SK-N-SH (cell line): ENCODE measurements at regions not wholly inside any gene's neighbourhood (a gene's known extent, or its start where the extent isn't known, plus 50 kb on each side); places are given as distances from the start of the nearest gene placed in this dataset.

Experiments used
- CTCF ChIA-PET: fragments of 300-600, 350-600 bp; formaldehyde crosslinking; extraction: SDS; loops from one replicate; lab custom pipeline; 2021; lab: Yijun Ruan, JAX
- POLR2A ChIA-PET: fragments of 350-600 bp; sonication (Branson Sonifier 250); formaldehyde crosslinking; extraction: SDS; loops from one replicate; lab custom pipeline; 2020; ENCODE audit warnings: antibody characterized with exemption, inconsistent platforms; lab: Yijun Ruan, JAX
- DNase-seq: peaks from one replicate; pipeline ENCODE4 v3.0.0; 2012
- H2AFZ ChIP-seq: fragments of 200-600 bp; sonication (generic); 2 replicates; pipeline ENCODE4 v1.8.1; 2016; ENCODE audit warnings: antibody characterized with exemption, mild to moderate bottlenecking, low read depth
- H3F3A ChIP-seq: fragments of 200-600 bp; sonication (generic); replicated peaks from 2 replicates; pipeline ENCODE3; 2016; ENCODE audit warnings: antibody characterized with exemption, mild to moderate bottlenecking; ENCODE audit not compliant: insufficient read depth
- H3K27ac ChIP-seq, 2 experiments: fragments of 200-500 bp in 1 of 2; fragments of 200-600 bp in 1 of 2; sonication (Bioruptor generic) in 1 of 2; sonication (generic), shearing (Covaris generic) in 1 of 2; 2 replicates each; pipeline versions ENCODE4 v1.5.1 to v1.6.1; 2014 to 2016; ENCODE audit warnings: low read depth in 2 of 2, inconsistent platforms in 1 of 2, low read length in 1 of 2, mild to moderate bottlenecking in 1 of 2, mixed read lengths in 1 of 2
- H3K27me3 ChIP-seq: fragments of 200-600 bp; sonication (generic), shearing (Covaris generic); 2 replicates; pipeline ENCODE4 v1.6.1; 2016; ENCODE audit warnings: mixed run types; ENCODE audit not compliant: insufficient read depth
- H3K36me3 ChIP-seq, 2 experiments: fragments of 200-500 bp in 1 of 2; fragments of 200-600 bp in 1 of 2; sonication (Bioruptor generic) in 1 of 2; sonication (generic) in 1 of 2; replicated peaks in 1 of 2; 2 replicates each; pipeline versions ENCODE3 to v1.5.1; 2014 to 2016; ENCODE audit warnings: low read length in 1 of 2, mild to moderate bottlenecking in 1 of 2; ENCODE audit not compliant: insufficient read depth in 2 of 2, control insufficient read depth in 1 of 2
- H3K4me1 ChIP-seq, 2 experiments: fragments of 200-500 bp in 1 of 2; fragments of 200-600 bp in 1 of 2; sonication (Bioruptor generic) in 1 of 2; sonication (generic), shearing (Covaris generic) in 1 of 2; 2 replicates each; pipeline versions ENCODE4 v1.5.1 to v1.6.1; 2014 to 2016; ENCODE audit warnings: low read depth in 1 of 2, low read length in 1 of 2, mixed run types in 1 of 2; ENCODE audit not compliant: insufficient read depth in 2 of 2, control insufficient read depth in 1 of 2
- H3K4me2 ChIP-seq: fragments of 200-600 bp; sonication (generic), shearing (Covaris generic); 2 replicates; pipeline ENCODE4 v1.6.1; 2017; ENCODE audit warnings: mixed run types
- H3K4me3 ChIP-seq, 2 experiments: fragments of 200-500 bp in 1 of 2; fragments of 200-600 bp in 1 of 2; sonication (Bioruptor generic) in 1 of 2; sonication (generic), shearing (Covaris generic) in 1 of 2; 2 replicates each; pipeline versions ENCODE4 v1.5.1 to v1.8.1; 2014 to 2016; ENCODE audit warnings: low read depth in 2 of 2, inconsistent platforms in 1 of 2, low read length in 1 of 2, mild to moderate bottlenecking in 1 of 2, mixed read lengths in 1 of 2, moderate library complexity in 1 of 2
- H3K79me2 ChIP-seq: fragments of 200-600 bp; sonication (generic); 2 replicates; pipeline ENCODE4 v1.8.1; 2017; ENCODE audit warnings: mild to moderate bottlenecking; ENCODE audit not compliant: insufficient read depth
- H3K9ac ChIP-seq: fragments of 200-600 bp; sonication (generic); 2 replicates; pipeline ENCODE4 v1.6.1; 2017; ENCODE audit warnings: mixed run types
- H3K9me2 ChIP-seq: fragments of 200-600 bp; sonication (generic); 2 replicates; pipeline ENCODE4 v1.6.1; 2017; ENCODE audit warnings: mixed run types
- H3K9me3 ChIP-seq: fragments of 200-600 bp; sonication (generic); 2 replicates; pipeline ENCODE4 v1.6.1; 2017; ENCODE audit warnings: mixed run types, mild to moderate bottlenecking, moderate library complexity
- H4K20me1 ChIP-seq: fragments of 200-600 bp; sonication (generic); 2 replicates; pipeline ENCODE4 v1.6.1; 2017; ENCODE audit warnings: mild to moderate bottlenecking, mixed run types; ENCODE audit not compliant: insufficient read depth
- CHD2 ChIP-seq: fragments of 150-350 bp; IDR thresholded peaks from 2 replicates; pipeline ENCODE4 v1.6.1; 2018; ENCODE audit warnings: low read length; ENCODE audit not compliant: partially characterized antibody
- EP300 ChIP-seq, 2 experiments: IDR thresholded peaks; 2 replicates each; pipeline versions ENCODE4 v1.4.0 to v1.6.1; 2012; ENCODE audit warnings: borderline replicate concordance in 1 of 2, low read depth in 1 of 2, low read length in 1 of 2
- FOXJ3 ChIP-seq: sonication (generic); formaldehyde crosslinking; IDR thresholded peaks from 2 replicates; pipeline ENCODE4 v1.5.1; 2020; ENCODE audit warnings: mild to moderate bottlenecking, missing genetic modification reagents
- GABPA ChIP-seq: IDR thresholded peaks from 2 replicates; pipeline ENCODE4 v1.4.0; 2012; ENCODE audit warnings: low read depth, mild to moderate bottlenecking
- MXI1 ChIP-seq: IDR thresholded peaks from 2 replicates; pipeline ENCODE4 v1.6.1; 2012; ENCODE audit warnings: mild to moderate bottlenecking, low read depth, low read length, improper control_type of control experiment
- NFIC ChIP-seq: IDR thresholded peaks from 2 replicates; pipeline ENCODE4 v1.4.0; 2012; ENCODE audit warnings: borderline replicate concordance
- NRF1 ChIP-seq: IDR thresholded peaks from 2 replicates; pipeline ENCODE4 v1.6.1; 2012; ENCODE audit warnings: low read depth, mild to moderate bottlenecking, low read length
- TAF1 ChIP-seq: IDR thresholded peaks from 2 replicates; pipeline ENCODE4 v1.6.1; 2012; ENCODE audit warnings: low read depth, mild to moderate bottlenecking, low read length, moderate library complexity, borderline replicate concordance
- TEAD4 ChIP-seq: IDR thresholded peaks from 2 replicates; pipeline ENCODE4 v1.4.0; 2012; ENCODE audit warnings: mild to moderate bottlenecking, borderline replicate concordance; ENCODE audit not compliant: insufficient read depth
- USF1 ChIP-seq: IDR thresholded peaks from 2 replicates; pipeline ENCODE4 v1.4.0; 2012; ENCODE audit warnings: low read depth, borderline replicate concordance
- USF2 ChIP-seq: fragments of 150-350 bp; IDR thresholded peaks from 2 replicates; pipeline ENCODE4 v1.6.1; 2017; ENCODE audit warnings: antibody characterized with exemption, low read length, low read depth, borderline replicate concordance
- ZBTB33 ChIP-seq: IDR thresholded peaks from 2 replicates; pipeline ENCODE4 v1.4.0; 2012; ENCODE audit warnings: low read depth, borderline replicate concordance
- WGBS: methylation state at CpG from one replicate; pipeline ENCODE4 v1.1.6; 2017; ENCODE audit warnings: low lambda C conversion rate; 5-methylcytosine and 5-hydroxymethylcytosine counted together
- TF ChIP-seq, protein P1 (sequence below): fragments of 150-350 bp; IDR thresholded peaks from 2 replicates; pipeline ENCODE4 v1.6.1; 2016; ENCODE audit warnings: mild to moderate bottlenecking, low read depth, low read length
- TF ChIP-seq, protein P2 (sequence below): fragments of 200-600 bp; sonication (generic); IDR thresholded peaks from 2 replicates; pipeline ENCODE4 v1.6.1; 2017; ENCODE audit warnings: antibody characterized with exemption, mild to moderate bottlenecking, moderate library complexity
- TF ChIP-seq, protein P3 (sequence below): IDR thresholded peaks from 2 replicates; pipeline ENCODE4 v1.4.0; 2012; ENCODE audit warnings: low read depth

DNA sequence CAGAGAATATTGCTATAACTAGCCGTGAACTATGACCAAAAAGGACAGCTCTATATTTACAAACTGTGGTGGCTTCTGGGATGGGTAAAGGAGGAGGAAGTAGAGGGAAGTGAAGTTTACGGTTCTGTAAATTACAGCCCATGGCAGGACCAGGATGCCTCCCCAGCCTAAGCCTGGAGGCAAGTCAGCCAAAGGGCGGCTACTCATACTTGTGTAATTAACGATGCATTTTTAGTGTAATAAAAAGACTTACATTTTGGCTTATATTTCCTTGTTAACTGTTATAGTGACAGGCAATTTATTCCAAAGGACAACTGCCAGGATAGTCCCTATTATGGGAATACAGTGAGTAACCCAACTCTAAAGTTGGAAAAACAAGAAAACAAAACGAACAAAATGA lies 139.9 kb upstream of the OTUD4 start:
- H3K4me3 ChIP-seq, result no peak overlapping the region
- H3K4me1 ChIP-seq, result no peaks in the 10 kb centered on the region; a peak in 1 of 4 replicates
- H3K9ac ChIP-seq, result no peak overlapping the region
- TF ChIP-seq FOXJ3 (no peak), TEAD4 (no peak), ZBTB33 (no peak), USF2 (no peak)
- TF ChIP-seq, protein P1, sequence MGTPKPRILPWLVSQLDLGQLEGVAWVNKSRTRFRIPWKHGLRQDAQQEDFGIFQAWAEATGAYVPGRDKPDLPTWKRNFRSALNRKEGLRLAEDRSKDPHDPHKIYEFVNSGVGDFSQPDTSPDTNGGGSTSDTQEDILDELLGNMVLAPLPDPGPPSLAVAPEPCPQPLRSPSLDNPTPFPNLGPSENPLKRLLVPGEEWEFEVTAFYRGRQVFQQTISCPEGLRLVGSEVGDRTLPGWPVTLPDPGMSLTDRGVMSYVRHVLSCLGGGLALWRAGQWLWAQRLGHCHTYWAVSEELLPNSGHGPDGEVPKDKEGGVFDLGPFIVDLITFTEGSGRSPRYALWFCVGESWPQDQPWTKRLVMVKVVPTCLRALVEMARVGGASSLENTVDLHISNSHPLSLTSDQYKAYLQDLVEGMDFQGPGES, result no peak
- 84% methylated on average over 5 of the region's 5 CpGs for WGBS
- no peaks in the 10 kb centered on the region for H4K20me1 ChIP-seq
- H3K36me3 ChIP-seq, result no peaks in the 10 kb centered on the region
- POLR2A ChIA-PET, result no interaction called here
- H3K4me2 ChIP-seq, result no peak overlapping the region
- H3K79me2 ChIP-seq, result no peaks in the 10 kb centered on the region
- H3K27ac ChIP-seq, result no peak overlapping the region
- no peaks in the 10 kb centered on the region for H3K27me3 ChIP-seq
- CTCF ChIA-PET, result no interaction called here
- no peaks in the 10 kb centered on the region for H3K9me2 ChIP-seq
- no peak for DNase-seq
- H3F3A ChIP-seq, result no peaks in the 10 kb centered on the region
- H3K9me3 ChIP-seq, result no peaks in the 10 kb centered on the region
- H2AFZ ChIP-seq, result no peak overlapping the region

DNA sequence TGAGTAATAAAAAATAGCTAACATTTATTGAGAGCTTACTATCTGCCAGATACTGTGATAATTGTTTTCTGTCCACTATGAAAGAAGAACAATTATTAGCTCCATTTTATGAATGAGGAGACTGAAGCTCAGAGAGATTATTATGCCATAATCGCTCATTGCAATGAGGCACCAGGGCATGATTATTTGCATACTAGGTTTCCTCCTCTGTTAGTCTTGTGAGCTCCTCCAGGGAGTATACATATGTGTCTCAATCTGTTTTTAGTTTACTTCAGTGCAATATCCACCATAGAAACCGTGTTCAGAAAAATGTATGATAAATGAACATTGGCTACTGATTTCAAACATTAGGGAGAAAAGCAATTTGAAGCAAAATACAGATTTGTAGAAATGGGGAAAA lies 139.4 kb upstream of the OTUD4 start:
- Histone ChIP-seq H3K9ac (no peak overlapping the region), H3F3A (no peaks in the 10 kb centered on the region), H3K27ac (no peak overlapping the region), H3K9me2 (no peaks in the 10 kb centered on the region), H3K9me3 (no peaks in the 10 kb centered on the region), H3K4me3 (no peak overlapping the region), H3K4me2 (no peak overlapping the region), H4K20me1 (no peaks in the 10 kb centered on the region), H3K36me3 (no peaks in the 10 kb centered on the region), H3K79me2 (no peaks in the 10 kb centered on the region), H3K4me1 (no peaks in the 10 kb centered on the region; a peak in 1 of 4 replicates), H3K27me3 (no peaks in the 10 kb centered on the region), H2AFZ (no peak overlapping the region)
- no peak for DNase-seq
- ChIA-PET POLR2A (no interaction called here), CTCF (no interaction called here)
- 61% methylated on average over 2 of the region's 2 CpGs for WGBS
- TF ChIP-seq NRF1 (no peak), CHD2 (no peak), USF1 (no peak), TAF1 (no peak), GABPA (no peak), NFIC (no peak), EP300 (IDR thresholded peaks at IDR 0.05; ENCODE audit: borderline replicate concordance in 1 of 2, low read depth in 1 of 2, low read length in 1 of 2) (no peak), ZBTB33 (no peak), MXI1 (no peak)
- TF ChIP-seq, protein P1, result no peak
- TF ChIP-seq, protein P2, sequence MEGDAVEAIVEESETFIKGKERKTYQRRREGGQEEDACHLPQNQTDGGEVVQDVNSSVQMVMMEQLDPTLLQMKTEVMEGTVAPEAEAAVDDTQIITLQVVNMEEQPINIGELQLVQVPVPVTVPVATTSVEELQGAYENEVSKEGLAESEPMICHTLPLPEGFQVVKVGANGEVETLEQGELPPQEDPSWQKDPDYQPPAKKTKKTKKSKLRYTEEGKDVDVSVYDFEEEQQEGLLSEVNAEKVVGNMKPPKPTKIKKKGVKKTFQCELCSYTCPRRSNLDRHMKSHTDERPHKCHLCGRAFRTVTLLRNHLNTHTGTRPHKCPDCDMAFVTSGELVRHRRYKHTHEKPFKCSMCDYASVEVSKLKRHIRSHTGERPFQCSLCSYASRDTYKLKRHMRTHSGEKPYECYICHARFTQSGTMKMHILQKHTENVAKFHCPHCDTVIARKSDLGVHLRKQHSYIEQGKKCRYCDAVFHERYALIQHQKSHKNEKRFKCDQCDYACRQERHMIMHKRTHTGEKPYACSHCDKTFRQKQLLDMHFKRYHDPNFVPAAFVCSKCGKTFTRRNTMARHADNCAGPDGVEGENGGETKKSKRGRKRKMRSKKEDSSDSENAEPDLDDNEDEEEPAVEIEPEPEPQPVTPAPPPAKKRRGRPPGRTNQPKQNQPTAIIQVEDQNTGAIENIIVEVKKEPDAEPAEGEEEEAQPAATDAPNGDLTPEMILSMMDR, result no peak
- TF ChIP-seq, protein P3, sequence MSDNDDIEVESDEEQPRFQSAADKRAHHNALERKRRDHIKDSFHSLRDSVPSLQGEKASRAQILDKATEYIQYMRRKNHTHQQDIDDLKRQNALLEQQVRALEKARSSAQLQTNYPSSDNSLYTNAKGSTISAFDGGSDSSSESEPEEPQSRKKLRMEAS, result no peak
